ENCODE measurements at regions not wholly inside any gene's neighbourhood (a gene's known extent, or its start where the extent isn't known, plus 50 kb on each side); places are given as distances from the start of the nearest gene placed in this dataset.

DNA sequence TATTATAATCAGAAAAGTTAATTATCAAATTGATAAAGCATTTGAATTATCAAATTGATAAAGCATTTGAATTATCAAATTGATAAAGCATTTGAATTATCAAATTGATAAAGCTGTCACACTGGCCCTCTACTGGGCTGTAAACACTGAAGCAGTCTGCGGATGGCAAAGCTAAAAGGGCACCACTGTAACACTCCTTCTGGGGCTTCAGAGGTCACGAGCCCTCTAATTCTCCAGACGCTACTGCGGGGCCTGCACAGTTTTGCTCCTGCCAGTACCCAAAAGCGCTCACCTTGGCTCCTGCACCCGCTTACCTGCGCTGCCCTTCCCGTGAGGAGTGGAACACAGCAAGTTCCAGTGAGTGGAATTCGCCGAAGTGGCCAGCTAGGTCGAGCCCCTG is 409.0 kb upstream of the KCNMB2 start:
- TF ChIP-seq, protein P1, sequence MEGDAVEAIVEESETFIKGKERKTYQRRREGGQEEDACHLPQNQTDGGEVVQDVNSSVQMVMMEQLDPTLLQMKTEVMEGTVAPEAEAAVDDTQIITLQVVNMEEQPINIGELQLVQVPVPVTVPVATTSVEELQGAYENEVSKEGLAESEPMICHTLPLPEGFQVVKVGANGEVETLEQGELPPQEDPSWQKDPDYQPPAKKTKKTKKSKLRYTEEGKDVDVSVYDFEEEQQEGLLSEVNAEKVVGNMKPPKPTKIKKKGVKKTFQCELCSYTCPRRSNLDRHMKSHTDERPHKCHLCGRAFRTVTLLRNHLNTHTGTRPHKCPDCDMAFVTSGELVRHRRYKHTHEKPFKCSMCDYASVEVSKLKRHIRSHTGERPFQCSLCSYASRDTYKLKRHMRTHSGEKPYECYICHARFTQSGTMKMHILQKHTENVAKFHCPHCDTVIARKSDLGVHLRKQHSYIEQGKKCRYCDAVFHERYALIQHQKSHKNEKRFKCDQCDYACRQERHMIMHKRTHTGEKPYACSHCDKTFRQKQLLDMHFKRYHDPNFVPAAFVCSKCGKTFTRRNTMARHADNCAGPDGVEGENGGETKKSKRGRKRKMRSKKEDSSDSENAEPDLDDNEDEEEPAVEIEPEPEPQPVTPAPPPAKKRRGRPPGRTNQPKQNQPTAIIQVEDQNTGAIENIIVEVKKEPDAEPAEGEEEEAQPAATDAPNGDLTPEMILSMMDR (IDR thresholded peaks at IDR 0.05; ENCODE audit: borderline replicate concordance) = no peak
- no peaks in the 10 kb centered on the region for H3K27me3 ChIP-seq (ENCODE audit: low read depth)
- peaks cover 9% of the 10 kb centered on the region for H3K9me3 ChIP-seq (replicated peaks)
- no peaks in the 10 kb centered on the region for H3K4me1 ChIP-seq
- no peak overlapping the region for H3K27ac ChIP-seq (replicated peaks)
- H3K4me3 ChIP-seq = no peak overlapping the region
- intact Hi-C loops (cut with micrococcal nuclease) = no loop called here
- no peak for DNase-seq
- H3K36me3 ChIP-seq = no peaks in the 10 kb centered on the region

DNA sequence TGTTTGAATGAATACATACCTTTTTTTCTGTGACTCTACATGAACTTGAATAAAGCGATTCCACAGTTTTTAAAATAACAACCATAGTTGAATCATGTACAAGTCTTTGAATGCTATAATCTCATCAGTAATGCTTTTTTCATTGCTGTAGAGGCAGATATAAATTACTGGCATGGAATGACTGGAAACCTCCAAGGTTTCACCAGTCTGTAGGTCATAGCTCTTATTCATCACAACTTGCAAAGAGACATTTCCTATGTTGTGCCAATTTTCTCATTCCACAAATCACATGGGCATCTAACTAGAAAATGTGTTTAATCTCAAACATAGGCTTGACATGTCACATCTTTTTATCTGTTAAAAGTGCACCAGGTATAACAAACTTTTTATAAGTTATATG is 407.1 kb upstream of the KCNMB2 start:
- H3K4me1 ChIP-seq = no peaks in the 10 kb centered on the region
- H3K9me3 ChIP-seq (replicated peaks) = peaks cover 9% of the 10 kb centered on the region
- DNase-seq = no peak
- no peak overlapping the region for H3K4me3 ChIP-seq
- no peaks in the 10 kb centered on the region for H3K36me3 ChIP-seq
- TF ChIP-seq, protein P1 (IDR thresholded peaks at IDR 0.05; ENCODE audit: borderline replicate concordance) = no peak
- intact Hi-C loops (cut with micrococcal nuclease) = no loop called here
- H3K27me3 ChIP-seq (ENCODE audit: low read depth) = no peaks in the 10 kb centered on the region
- no peak overlapping the region for H3K27ac ChIP-seq (replicated peaks)

DNA sequence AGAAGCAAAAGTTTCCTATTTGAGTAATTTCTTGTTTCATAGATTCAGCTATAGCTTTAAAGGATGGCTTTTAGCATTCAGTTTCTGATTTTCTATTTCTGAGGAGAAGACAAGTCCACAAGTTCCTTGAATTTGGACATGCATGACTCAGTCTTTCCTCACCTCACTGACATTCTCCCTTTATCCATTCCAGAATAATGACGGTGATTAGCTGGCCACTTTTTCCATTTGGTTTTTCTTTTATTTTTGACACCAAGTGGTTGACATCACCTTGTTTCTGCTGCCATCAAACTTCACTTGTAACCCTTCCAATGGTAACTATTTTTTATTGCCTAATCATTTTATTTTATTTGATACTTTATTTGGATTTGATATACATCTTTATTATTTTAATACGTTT is 404.4 kb upstream of the KCNMB2 start:
- H3K4me3 ChIP-seq = no peak overlapping the region
- TF ChIP-seq, protein P1 (IDR thresholded peaks at IDR 0.05; ENCODE audit: borderline replicate concordance) = no peak
- intact Hi-C loops (cut with micrococcal nuclease) = no loop called here
- H3K27me3 ChIP-seq (ENCODE audit: low read depth) = no peaks in the 10 kb centered on the region
- H3K36me3 ChIP-seq = no peaks in the 10 kb centered on the region
- H3K9me3 ChIP-seq (replicated peaks) = peaks cover 9% of the 10 kb centered on the region
- H3K4me1 ChIP-seq = no peaks in the 10 kb centered on the region
- H3K27ac ChIP-seq (replicated peaks) = no peak overlapping the region
- DNase-seq = no peak

DNA sequence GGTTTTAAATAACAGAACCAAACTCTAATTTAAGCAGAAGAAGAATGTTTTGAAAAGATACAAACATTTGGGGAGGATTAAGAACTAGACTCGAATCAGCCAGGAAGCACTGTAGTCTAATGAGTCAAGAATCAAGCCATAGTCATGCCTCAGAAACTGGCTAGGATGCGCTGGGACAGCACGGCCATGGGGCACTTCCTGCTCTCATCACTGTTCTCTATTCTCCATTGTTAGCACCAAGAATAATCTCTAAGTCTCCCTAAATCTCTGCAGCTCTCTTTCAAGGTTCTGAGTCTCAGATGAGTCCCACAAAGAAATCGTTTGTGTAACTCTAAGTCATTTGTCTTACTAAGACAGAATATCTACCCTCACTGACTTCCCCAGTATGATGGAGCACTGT is 399.0 kb upstream of the KCNMB2 start:
- intact Hi-C loops (cut with micrococcal nuclease) = no loop called here
- no peak overlapping the region for H3K4me3 ChIP-seq
- no peak for DNase-seq
- H3K27ac ChIP-seq (replicated peaks) = no peak overlapping the region
- no peaks in the 10 kb centered on the region for H3K4me1 ChIP-seq
- no peaks in the 10 kb centered on the region for H3K9me3 ChIP-seq (replicated peaks)
- H3K36me3 ChIP-seq = no peaks in the 10 kb centered on the region
- no peaks in the 10 kb centered on the region for H3K27me3 ChIP-seq (ENCODE audit: low read depth)
- TF ChIP-seq, protein P1 (IDR thresholded peaks at IDR 0.05; ENCODE audit: borderline replicate concordance) = no peak

DNA sequence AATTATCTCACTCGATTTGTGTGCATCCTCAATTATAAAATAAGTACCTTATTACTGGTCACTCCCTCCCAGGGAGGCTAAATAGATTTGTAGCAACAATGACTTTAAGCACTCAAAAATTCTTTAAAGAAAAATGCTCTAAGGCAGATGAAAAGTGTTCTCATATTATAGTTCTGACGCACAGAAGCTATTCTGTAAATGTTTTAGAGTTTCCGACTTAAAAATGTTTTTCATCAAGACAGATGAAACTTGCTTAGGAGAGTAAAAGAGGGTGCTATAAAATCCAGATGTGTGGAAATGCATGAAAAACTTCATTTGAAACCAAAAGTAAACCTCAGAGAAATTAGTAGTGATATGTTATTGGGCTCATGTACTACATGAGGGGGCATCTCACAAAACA is 398.4 kb upstream of the KCNMB2 start:
- H3K36me3 ChIP-seq = no peaks in the 10 kb centered on the region
- no peaks in the 10 kb centered on the region for H3K27me3 ChIP-seq (ENCODE audit: low read depth)
- no peak overlapping the region for H3K27ac ChIP-seq (replicated peaks)
- no peaks in the 10 kb centered on the region for H3K4me1 ChIP-seq
- no peak for DNase-seq
- H3K4me3 ChIP-seq = no peak overlapping the region
- intact Hi-C loops (cut with micrococcal nuclease) = no loop called here
- H3K9me3 ChIP-seq (replicated peaks) = no peaks in the 10 kb centered on the region
- TF ChIP-seq, protein P1 (IDR thresholded peaks at IDR 0.05; ENCODE audit: borderline replicate concordance) = no peak

DNA sequence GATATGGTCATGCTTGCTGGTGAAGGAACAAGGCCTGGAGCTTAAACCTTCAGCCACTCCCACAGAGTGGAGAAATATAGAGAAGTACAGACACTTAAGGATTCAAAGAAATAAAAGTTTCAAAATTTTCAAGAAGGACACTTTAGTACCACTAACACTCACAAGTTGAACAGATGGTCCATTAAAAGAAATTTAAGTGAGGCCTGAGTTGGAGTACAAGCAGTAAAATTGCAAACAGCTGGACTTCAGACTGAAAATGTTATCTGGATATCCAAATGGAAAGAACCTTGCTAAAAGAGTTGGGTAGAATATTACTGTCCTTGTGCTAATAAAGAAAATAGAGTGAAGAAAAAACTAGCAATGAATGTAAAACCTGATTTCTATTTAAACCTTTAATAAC is 397.1 kb upstream of the KCNMB2 start:
- TF ChIP-seq, protein P1 (IDR thresholded peaks at IDR 0.05; ENCODE audit: borderline replicate concordance) = no peak
- Histone ChIP-seq H3K4me1 (no peaks in the 10 kb centered on the region), H3K9me3 (replicated peaks) (no peaks in the 10 kb centered on the region), H3K27ac (replicated peaks) (no peak overlapping the region), H3K27me3 (ENCODE audit: low read depth) (no peaks in the 10 kb centered on the region), H3K4me3 (no peak overlapping the region), H3K36me3 (no peaks in the 10 kb centered on the region)
- intact Hi-C loops (cut with micrococcal nuclease) = no loop called here
- DNase-seq = no peak

Measured in left ventricle myocardium inferior (tissue), 1 donor.